Endothelial cell (in vitro differentiated cells): ENCODE measurements at regions not wholly inside any gene's neighbourhood (a gene's known extent, or its start where the extent isn't known, plus 50 kb on each side); places are given as distances from the start of the nearest gene placed in this dataset.
"Not testable (repeated sequence)": the region's sequence is repeated elsewhere in the genome, so short reads cannot be mapped to it uniquely, and the experiment has no call there.

Experiments used
- DNase-seq: peaks from one replicate; pipeline ENCODE4 v3.0.0; 2021; ENCODE audit warnings: low spot score
- H3K27ac Mint-ChIP-seq: one replicate; pipeline ENCODE4 v1.8.0; 2021; ENCODE audit warnings: mixed read lengths, inconsistent platforms; ENCODE audit not compliant: unreplicated experiment
- H3K27me3 Mint-ChIP-seq: one replicate; pipeline ENCODE4 v1.8.0; 2021; ENCODE audit warnings: mild to moderate bottlenecking, moderate library complexity, mixed read lengths, inconsistent platforms; ENCODE audit not compliant: unreplicated experiment
- H3K36me3 Mint-ChIP-seq: one replicate; pipeline ENCODE4 v1.8.0; 2021; ENCODE audit warnings: mild to moderate bottlenecking, low read depth, mixed read lengths, inconsistent platforms; ENCODE audit not compliant: unreplicated experiment
- H3K4me1 Mint-ChIP-seq: one replicate; pipeline ENCODE4 v1.8.0; 2021; ENCODE audit warnings: mild to moderate bottlenecking, mixed read lengths, inconsistent platforms; ENCODE audit not compliant: unreplicated experiment
- H3K4me3 Mint-ChIP-seq: one replicate; pipeline ENCODE4 v1.8.0; 2021; ENCODE audit warnings: mild to moderate bottlenecking, mixed read lengths, inconsistent platforms; ENCODE audit not compliant: unreplicated experiment
- H3K9me3 Mint-ChIP-seq: one replicate; pipeline ENCODE4 v1.8.0; 2021; ENCODE audit warnings: mixed read lengths, inconsistent platforms; ENCODE audit not compliant: unreplicated experiment

- not testable (repeated sequence) for DNase-seq, H3K4me1 Mint-ChIP-seq, H3K27me3 Mint-ChIP-seq, H3K36me3 Mint-ChIP-seq, H3K4me3 Mint-ChIP-seq, H3K27ac Mint-ChIP-seq, H3K9me3 Mint-ChIP-seq
Observed at GRCh38 chr13:16201202-16201601, 2980.4 kb downstream of the TUBA3C start.

GRCh38 chr13:16160609-16161008, 3021.0 kb downstream of the TUBA3C start:
- H3K9me3 Mint-ChIP-seq = peaks cover 20% of the 10 kb centered on the region
- not testable (repeated sequence) for DNase-seq, H3K27me3 Mint-ChIP-seq, H3K36me3 Mint-ChIP-seq, H3K27ac Mint-ChIP-seq, H3K4me1 Mint-ChIP-seq, H3K4me3 Mint-ChIP-seq

- not testable (repeated sequence) for DNase-seq, H3K27ac Mint-ChIP-seq, H3K27me3 Mint-ChIP-seq, H3K4me3 Mint-ChIP-seq, H3K4me1 Mint-ChIP-seq, H3K36me3 Mint-ChIP-seq
- peaks cover 20% of the 10 kb centered on the region for H3K9me3 Mint-ChIP-seq
Observed at GRCh38 chr13:16158958-16159357, 3022.7 kb downstream of the TUBA3C start.

DNA sequence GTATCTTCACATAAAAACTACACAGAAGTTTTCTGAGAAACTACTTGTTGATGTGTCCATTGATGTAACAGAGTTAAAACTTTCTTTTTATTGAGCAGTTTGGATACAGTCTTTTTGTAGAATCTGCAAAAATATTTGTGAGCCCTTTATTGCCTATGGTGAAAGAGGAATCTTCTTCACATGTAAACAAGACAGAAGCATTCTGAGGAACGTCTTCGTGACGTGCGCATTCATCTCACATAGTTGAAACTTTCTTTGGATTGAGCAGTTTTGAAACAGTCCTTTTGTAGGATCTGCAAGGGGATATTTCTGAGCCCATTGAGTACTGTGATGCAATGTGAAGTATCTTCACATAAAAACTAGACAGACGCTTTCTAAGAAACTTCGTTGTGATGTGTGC, 3023.6 kb downstream of the TUBA3C start:
- H3K9me3 Mint-ChIP-seq = peaks cover 15% of the 10 kb centered on the region
- not testable (repeated sequence) for DNase-seq, H3K27me3 Mint-ChIP-seq, H3K27ac Mint-ChIP-seq, H3K4me3 Mint-ChIP-seq, H3K36me3 Mint-ChIP-seq, H3K4me1 Mint-ChIP-seq

DNA sequence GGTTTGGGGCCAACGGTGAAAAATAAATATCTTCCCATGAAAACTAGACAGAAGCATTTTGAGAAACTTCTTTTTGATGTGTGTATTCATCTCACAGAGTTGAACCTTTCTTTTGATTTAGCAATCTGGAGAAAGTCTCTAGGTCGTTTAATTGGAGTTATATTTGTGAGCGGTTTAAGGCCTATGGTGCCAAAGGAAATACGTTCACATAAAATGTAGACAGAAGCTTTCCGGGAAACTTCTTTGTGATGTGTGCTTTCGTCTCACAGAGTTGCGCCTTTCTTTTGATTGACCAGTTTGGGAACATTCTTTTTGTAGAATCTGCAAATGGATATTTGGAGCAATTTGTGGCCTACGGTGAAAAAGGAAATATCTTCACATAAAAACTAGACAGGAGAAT, 3028.8 kb downstream of the TUBA3C start:
- H3K27me3 Mint-ChIP-seq, H3K4me1 Mint-ChIP-seq, H3K9me3 Mint-ChIP-seq, H3K27ac Mint-ChIP-seq, DNase-seq, H3K36me3 Mint-ChIP-seq, H3K4me3 Mint-ChIP-seq: not testable (repeated sequence)

DNA sequence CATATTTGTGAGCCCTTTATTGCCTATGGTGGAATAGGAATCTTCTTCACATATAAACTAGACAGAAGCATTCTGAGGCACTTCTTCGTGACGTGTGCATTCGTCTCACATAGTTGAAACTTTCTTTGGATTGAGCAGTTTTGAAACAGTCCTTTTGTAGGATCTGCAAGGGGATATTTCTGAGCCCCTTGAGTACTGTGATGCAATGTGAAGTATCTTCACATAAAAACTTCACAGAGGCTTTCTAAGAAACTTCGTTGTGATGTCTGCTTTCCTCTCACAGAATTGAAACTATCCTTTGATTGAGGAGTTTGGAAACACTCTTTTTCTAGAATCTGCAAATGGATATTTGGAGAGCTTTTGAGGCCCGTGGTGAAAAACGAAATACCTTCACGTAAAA, 3030.3 kb downstream of the TUBA3C start:
- H3K36me3 Mint-ChIP-seq, H3K4me3 Mint-ChIP-seq, H3K27ac Mint-ChIP-seq, DNase-seq, H3K4me1 Mint-ChIP-seq, H3K9me3 Mint-ChIP-seq, H3K27me3 Mint-ChIP-seq: not testable (repeated sequence)

GRCh38 chr13:16149415-16149814, 3032.2 kb downstream of the TUBA3C start:
- H3K4me1 Mint-ChIP-seq, DNase-seq, H3K36me3 Mint-ChIP-seq, H3K4me3 Mint-ChIP-seq, H3K9me3 Mint-ChIP-seq, H3K27me3 Mint-ChIP-seq, H3K27ac Mint-ChIP-seq: not testable (repeated sequence)

GRCh38 chr13:16145652-16146051, 3036.0 kb downstream of the TUBA3C start:
- not testable (repeated sequence) for H3K4me1 Mint-ChIP-seq, H3K4me3 Mint-ChIP-seq, H3K36me3 Mint-ChIP-seq, H3K27me3 Mint-ChIP-seq, DNase-seq, H3K27ac Mint-ChIP-seq
- H3K9me3 Mint-ChIP-seq = peaks cover 16% of the 10 kb centered on the region

- peaks cover 18% of the 10 kb centered on the region for H3K9me3 Mint-ChIP-seq
- not testable (repeated sequence) for H3K4me3 Mint-ChIP-seq, H3K27ac Mint-ChIP-seq, DNase-seq, H3K27me3 Mint-ChIP-seq, H3K4me1 Mint-ChIP-seq
- peaks cover 11% of the 10 kb centered on the region for H3K36me3 Mint-ChIP-seq
Observed at GRCh38 chr13:16141361-16141760, 3040.3 kb downstream of the TUBA3C start.

DNA sequence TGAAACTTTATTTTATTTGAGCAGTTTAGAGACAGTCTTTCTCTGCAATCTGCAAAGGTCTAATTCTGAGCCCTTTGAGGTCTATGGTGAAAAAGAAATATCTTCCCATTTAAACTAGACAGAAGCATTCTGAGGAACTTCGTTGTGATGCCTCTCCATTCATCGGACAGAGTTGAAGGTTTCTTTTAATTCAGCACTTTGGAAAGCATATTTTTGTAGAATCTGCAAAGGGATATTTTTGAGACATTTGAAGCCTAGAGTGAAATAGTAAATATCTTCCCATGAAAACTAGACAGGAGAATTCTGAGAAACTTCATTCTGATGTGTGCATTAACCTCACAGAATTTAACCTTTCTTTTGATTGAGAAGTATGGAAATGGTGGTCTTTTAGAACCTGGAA, 3044.8 kb downstream of the TUBA3C start:
- H3K4me1 Mint-ChIP-seq, H3K36me3 Mint-ChIP-seq, H3K27ac Mint-ChIP-seq, DNase-seq, H3K27me3 Mint-ChIP-seq: not testable (repeated sequence)
- Mint-ChIP-seq H3K4me3 (peak overlapping the region; percentile 6), H3K9me3 (peaks cover 15% of the 10 kb centered on the region)

- not testable (repeated sequence) for H3K27ac Mint-ChIP-seq, H3K27me3 Mint-ChIP-seq, H3K4me3 Mint-ChIP-seq, H3K36me3 Mint-ChIP-seq, H3K9me3 Mint-ChIP-seq, DNase-seq, H3K4me1 Mint-ChIP-seq
Observed at GRCh38 chr13:16128675-16129074, 3052.9 kb downstream of the TUBA3C start.

- H3K4me1 Mint-ChIP-seq, DNase-seq, H3K4me3 Mint-ChIP-seq, H3K36me3 Mint-ChIP-seq, H3K27me3 Mint-ChIP-seq, H3K9me3 Mint-ChIP-seq, H3K27ac Mint-ChIP-seq: not testable (repeated sequence)
Observed at GRCh38 chr13:16113391-16113790, 3068.2 kb downstream of the TUBA3C start.
